SK-N-MC (cell line): ENCODE measurements at regions not wholly inside any gene's neighbourhood (a gene's known extent, or its start where the extent isn't known, plus 50 kb on each side); places are given as distances from the start of the nearest gene placed in this dataset.

Experiments used
- EZH2 ChIP-seq: fragments of 200-600 bp; sonication (generic); IDR thresholded peaks from one replicate; pipeline ENCODE4 v1.6.1; 2017; ENCODE audit warnings: antibody characterized with exemption
- POLR2AphosphoS5 ChIP-seq: IDR thresholded peaks from 2 replicates; pipeline ENCODE4 v1.6.1; 2012; ENCODE audit warnings: mild to moderate bottlenecking, low read depth, low read length, borderline replicate concordance

DNA sequence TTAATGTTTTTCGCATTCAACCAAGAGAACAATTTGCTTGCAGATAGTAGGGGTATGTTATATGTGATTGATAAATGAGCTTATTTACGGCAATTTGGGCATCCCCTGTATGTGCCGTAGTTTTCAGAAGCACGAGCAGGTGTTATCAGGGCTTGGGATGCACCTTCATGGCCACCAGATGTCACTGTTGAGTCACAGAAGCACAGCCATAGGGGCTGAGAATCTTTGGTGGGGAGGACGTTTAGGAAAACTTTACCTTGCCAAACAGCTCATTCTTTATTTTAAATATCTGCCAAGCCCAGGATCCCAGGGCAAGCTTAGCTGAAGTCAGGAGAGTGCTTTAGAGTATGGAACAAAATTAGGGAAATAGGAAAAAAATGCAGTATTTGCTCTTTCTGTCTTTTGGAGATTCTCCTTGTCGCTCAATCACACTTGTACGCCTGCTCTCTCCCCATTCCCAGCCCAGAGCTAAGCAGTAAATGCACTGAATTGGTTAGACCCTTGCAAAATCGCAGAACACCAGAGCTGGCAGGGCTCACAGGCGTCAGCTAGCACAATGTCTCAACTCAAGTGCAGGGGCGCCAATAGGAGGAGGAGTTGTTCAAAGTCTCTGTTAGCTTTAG, 93.6 kb upstream of the MPHOSPH6 start:
- TF ChIP-seq EZH2 (no peak), POLR2AphosphoS5 (no peak)
